C4-2B (cell line): ENCODE measurements at regions not wholly inside any gene's neighbourhood (a gene's known extent, or its start where the extent isn't known, plus 50 kb on each side); places are given as distances from the start of the nearest gene placed in this dataset.
"Not testable (repeated sequence)": the region's sequence is repeated elsewhere in the genome, so short reads cannot be mapped to it uniquely, and the experiment has no call there.

ENCODE experiments used
- CTCF ChIP-seq: fragments of 450-650 bp; conservative IDR thresholded peaks from 2 replicates; pipeline ENCODE4 v1.5.1; 2017; ENCODE audit warnings: mild to moderate bottlenecking
- ZFX ChIP-seq: fragments of 450-650 bp; IDR thresholded peaks from 2 replicates; pipeline ENCODE4 v1.6.1; 2017

- not testable (repeated sequence) for TF ChIP-seq CTCF, ZFX
Measured at GRCh38 chr5:164152539-164152938, 647.1 kb downstream of the MAT2B start.
